A549 (cell line): ENCODE measurements at regions not wholly inside any gene's neighbourhood (a gene's known extent, or its start where the extent isn't known, plus 50 kb on each side); places are given as distances from the start of the nearest gene placed in this dataset.

Experiments used
- ATAC-seq, 2 experiments: fragments of 200-7000 bp in 1 of 2; fragments of >200 bp in 1 of 2; cut with Nextera tagmentation in 1 of 2; cut with Tn5 transposase in 1 of 2; 3 replicates each; pipeline versions ENCODE4 v1.8.0 to v1.9.1; 2018 to 2020; ENCODE audit warnings: mild to moderate bottlenecking in 1 of 2, moderate library complexity in 1 of 2
- CTCF ChIA-PET: fragments of 300-600 bp; sonication (Branson Sonifier 250); formaldehyde crosslinking; extraction: SDS; loops from one replicate; lab custom pipeline; 2021; ENCODE audit warnings: antibody characterized with exemption, inconsistent platforms; lab: Yijun Ruan, JAX
- POLR2A ChIA-PET: fragments of 350-600 bp; formaldehyde crosslinking; extraction: SDS; loops from one replicate; lab custom pipeline; 2021; ENCODE audit warnings: antibody characterized with exemption, inconsistent platforms; lab: Yijun Ruan, JAX
- DNase-seq, 2 experiments: peaks; one replicate each; pipeline versions ENCODE4 v3.0.0 to v3.0.0-alpha.2; 2011 to 2016; ENCODE audit warnings: low read depth in 1 of 2, low spot score in 1 of 2
- FAIRE-seq: peaks from 2 replicates; lab custom pipeline; 2011; peaks lifted over from hg19 to GRCh38; lab: Jason Lieb, UNC
- H3K27ac ChIP-seq, 2 experiments: fragments of >200 bp; sonication (Bioruptor Twin); formaldehyde crosslinking; 3 replicates each; pipeline ENCODE4 v1.5.1; 2016 to 2017
- H3K4me1 ChIP-seq: fragments of >200 bp; sonication (Bioruptor Twin); formaldehyde crosslinking; 3 replicates; pipeline ENCODE4 v1.6.1; 2016
- H3K4me2 ChIP-seq: fragments of >200 bp; sonication (Bioruptor Twin); formaldehyde crosslinking; 3 replicates; pipeline ENCODE4 v1.6.1; 2016
- H3K4me3 ChIP-seq: fragments of >200 bp; sonication (Bioruptor Twin); formaldehyde crosslinking; 3 replicates; pipeline ENCODE4 v1.5.1; 2016
- H3K9me3 ChIP-seq: fragments of >200 bp; sonication (Bioruptor Twin); formaldehyde crosslinking; 3 replicates; pipeline ENCODE4 v1.6.1; 2016
- BHLHE40 ChIP-seq: IDR thresholded peaks from 2 replicates; pipeline ENCODE4 v1.6.1; 2012; ENCODE audit warnings: low read depth, low read length, inconsistent platforms
- CBX2 ChIP-seq: fragments of 200-600 bp; sonication (generic); IDR thresholded peaks from 2 replicates; pipeline ENCODE4 v1.6.1; 2016; ENCODE audit warnings: low read depth, mild to moderate bottlenecking, borderline replicate concordance
- CHD2 ChIP-seq: fragments of 150-350 bp; IDR thresholded peaks from 2 replicates; pipeline ENCODE4 v1.6.1; 2014; ENCODE audit warnings: low read length; ENCODE audit not compliant: partially characterized antibody
- CHD4 ChIP-seq: fragments of 200-600 bp; sonication (generic); IDR thresholded peaks from 2 replicates; pipeline ENCODE4 v1.6.1; 2016; ENCODE audit warnings: antibody characterized with exemption, mild to moderate bottlenecking, borderline replicate concordance
- CTCF ChIP-seq: fragments of >200 bp; sonication (Bioruptor Twin); formaldehyde crosslinking; IDR thresholded peaks from 3 replicates; pipeline ENCODE4 v1.5.1; 2016
- E2F6 ChIP-seq: IDR thresholded peaks from 2 replicates; pipeline ENCODE4 v1.6.1; 2012; ENCODE audit warnings: low read depth, borderline replicate concordance
- EHF ChIP-seq: fragments of 250-450 bp; sonication (Bioruptor Pico); IDR thresholded peaks from 2 replicates; pipeline ENCODE4 v1.5.0; 2020; ENCODE audit warnings: mild to moderate bottlenecking
- EHMT2 ChIP-seq: fragments of 200-600 bp; sonication (generic); IDR thresholded peaks from 2 replicates; pipeline ENCODE4 v1.6.1; 2016; ENCODE audit warnings: antibody characterized with exemption, low read depth, mild to moderate bottlenecking, moderate library complexity
- EP300 ChIP-seq, 2 experiments: fragments of >200 bp; sonication (Bioruptor Twin); formaldehyde crosslinking; IDR thresholded peaks; 2 replicates in 1 of 2; 3 replicates in 1 of 2; pipeline ENCODE4 v1.6.1; 2016 to 2017
- ESRRA ChIP-seq: fragments of 150-350 bp; IDR thresholded peaks from 2 replicates; pipeline ENCODE4 v1.6.1; 2014; ENCODE audit warnings: mild to moderate bottlenecking, low read length, borderline replicate concordance
- FOSL2 ChIP-seq, 2 experiments: fragments of 450-650 bp in 1 of 2; fragments of >200 bp in 1 of 2; sonication (Bioruptor Twin) in 1 of 2; formaldehyde crosslinking; IDR thresholded peaks; 2 replicates each; pipeline versions ENCODE4 v1.5.0 to v1.6.1; 2016 to 2020; ENCODE audit warnings: mild to moderate bottlenecking in 1 of 2, moderate library complexity in 1 of 2
- GATA3 ChIP-seq: IDR thresholded peaks from 2 replicates; pipeline ENCODE4 v1.6.1; 2012; ENCODE audit warnings: borderline replicate concordance
- HEYL ChIP-seq: fragments of 250-450 bp; sonication (Bioruptor Pico); IDR thresholded peaks from 2 replicates; pipeline ENCODE4 v1.8.0; 2021; ENCODE audit warnings: mild to moderate bottlenecking, moderate library complexity
- HMGXB4 ChIP-seq: fragments of 250-450 bp; sonication (Bioruptor Pico); IDR thresholded peaks from 2 replicates; pipeline ENCODE4 v1.5.0; 2021; ENCODE audit warnings: mild to moderate bottlenecking, moderate library complexity, borderline replicate concordance
- JUN ChIP-seq, 2 experiments: fragments of >200 bp; sonication (Bioruptor Twin); formaldehyde crosslinking; IDR thresholded peaks; 2 replicates in 1 of 2; 3 replicates in 1 of 2; pipeline ENCODE4 v1.6.1; 2016 to 2017
- JUNB ChIP-seq: fragments of >200 bp; sonication (Bioruptor Twin); formaldehyde crosslinking; IDR thresholded peaks from 2 replicates; pipeline ENCODE4 v1.6.1; 2016
- KDM5A ChIP-seq: fragments of 200-600 bp; sonication (generic); IDR thresholded peaks from 2 replicates; pipeline ENCODE4 v1.6.1; 2016; ENCODE audit warnings: antibody characterized with exemption, mild to moderate bottlenecking
- MAZ ChIP-seq: fragments of 150-350 bp; IDR thresholded peaks from 2 replicates; pipeline ENCODE4 v1.6.1; 2014; ENCODE audit warnings: antibody characterized with exemption, low read depth, low read length, borderline replicate concordance
- NFE2L2 ChIP-seq: fragments of 150-350 bp; conservative IDR thresholded peaks from 2 replicates; pipeline ENCODE4 v1.6.1; 2014; ENCODE audit warnings: low read length
- NR3C1 ChIP-seq: fragments of >200 bp; sonication (Bioruptor Twin); formaldehyde crosslinking; IDR thresholded peaks from 3 replicates; pipeline ENCODE4 v1.6.1; 2017
- POLR2AphosphoS2 ChIP-seq: conservative IDR thresholded peaks from 2 replicates; pipeline ENCODE4 v1.6.1; 2012; ENCODE audit warnings: low read length, improper control_type of control experiment, inconsistent platforms
- RARB ChIP-seq: fragments of 250-450 bp; sonication (Bioruptor Pico); IDR thresholded peaks from 2 replicates; pipeline ENCODE4 v1.8.0; 2021; ENCODE audit warnings: mild to moderate bottlenecking, moderate library complexity
- REST ChIP-seq: fragments of 200-600 bp; sonication (generic); IDR thresholded peaks from 2 replicates; pipeline ENCODE4 v1.6.1; 2016; ENCODE audit warnings: antibody characterized with exemption, mild to moderate bottlenecking, moderate library complexity
- RNF2 ChIP-seq: fragments of 200-600 bp; sonication (generic); IDR thresholded peaks from 2 replicates; pipeline ENCODE4 v1.6.1; 2016; ENCODE audit warnings: low read depth, mild to moderate bottlenecking, antibody characterized with exemption, moderate library complexity, borderline replicate concordance
- TP53 ChIP-seq: fragments of 250-450 bp; sonication (Bioruptor Pico); IDR thresholded peaks from 2 replicates; pipeline ENCODE4 v1.5.0; 2021; ENCODE audit warnings: mild to moderate bottlenecking, moderate library complexity
- ZNF302 ChIP-seq: fragments of 250-450 bp; sonication (Bioruptor Pico); IDR thresholded peaks from 2 replicates; pipeline ENCODE4 v1.9.0; 2021; ENCODE audit warnings: inconsistent platforms, mild to moderate bottlenecking, moderate library complexity
- WGBS: methylation state at CpG from one replicate; pipeline ENCODE4 v1.1.6; 2017; ENCODE audit errors: missing lambda C conversion rate; 5-methylcytosine and 5-hydroxymethylcytosine counted together

- TF ChIP-seq RARB (CRISPR knock-in tag) (no peak), CHD2 (no peak), CTCF (no peak), JUNB (no peak), EP300 (IDR thresholded peaks at IDR 0.05) (no peak), HMGXB4 (CRISPR knock-in tag) (no peak), RNF2 (no peak), NFE2L2 (no peak), E2F6 (no peak), EHMT2 (no peak), GATA3 (no peak), POLR2AphosphoS2 (no peak), NR3C1 (no peak), TP53 (no peak), JUN (IDR thresholded peaks at IDR 0.05) (no peak), ESRRA (no peak)
- peaks cover 6% of the 10 kb centered on the region; the same call in 2 of the 3 replicates for H3K4me1 ChIP-seq
- H3K4me2 ChIP-seq: no peak overlapping the region
- POLR2A ChIA-PET: no interaction called here
- FAIRE-seq (no peak), ATAC-seq (no peak), DNase-seq (no peak)
- H3K27ac ChIP-seq: no peak overlapping the region
- H3K4me3 ChIP-seq: no peak overlapping the region
- 34% methylated on average over 3 of the region's 3 CpGs for WGBS
- CTCF ChIA-PET: interaction anchor here (0.6 kb wide), 2 partner anchors 27 to 1573 kb away, joined by 3 read pairs; no protein-coding TSS in a partner anchor
- no peaks in the 10 kb centered on the region for H3K9me3 ChIP-seq
Measured at GRCh38 chr5:68748101-68748500, 345.7 kb upstream of the SLC30A5 start.

- ChIA-PET CTCF (no interaction called here), POLR2A (no interaction called here)
- ATAC-seq (no peak), FAIRE-seq (no peak), DNase-seq (no peak)
- Histone ChIP-seq H3K27ac (no peak overlapping the region), H3K9me3 (no peaks in the 10 kb centered on the region), H3K4me2 (no peak overlapping the region), H3K4me1 (peaks cover 6% of the 10 kb centered on the region; the same call in 2 of the 3 replicates), H3K4me3 (no peak overlapping the region)
- WGBS: 14% methylated on average over 2 of the region's 2 CpGs
- TF ChIP-seq HEYL (no peak), EP300 (IDR thresholded peaks at IDR 0.05) (no peak), CHD4 (no peak), EHF (no peak), REST (no peak), FOSL2 (IDR thresholded peaks at IDR 0.05) (no peak), FOSL2 (CRISPR knock-in tag; IDR thresholded peaks at IDR 0.05) (no peak), BHLHE40 (no peak), KDM5A (no peak), CBX2 (no peak), MAZ (no peak), ZNF302 (CRISPR knock-in tag) (no peak), JUN (IDR thresholded peaks at IDR 0.05) (no peak), ESRRA (no peak), NFE2L2 (no peak)
Measured at GRCh38 chr5:68749077-68749476, 344.7 kb upstream of the SLC30A5 start.
